Stromal cell of bone marrow (primary cell): ENCODE measurements at regions not wholly inside any gene's neighbourhood (a gene's known extent, or its start where the extent isn't known, plus 50 kb on each side); places are given as distances from the start of the nearest gene placed in this dataset.

Experiments
- DNase-seq: peaks from one replicate; pipeline ENCODE4 v3.0.0-alpha.2; 2012; ENCODE audit warnings: low read depth

DNA sequence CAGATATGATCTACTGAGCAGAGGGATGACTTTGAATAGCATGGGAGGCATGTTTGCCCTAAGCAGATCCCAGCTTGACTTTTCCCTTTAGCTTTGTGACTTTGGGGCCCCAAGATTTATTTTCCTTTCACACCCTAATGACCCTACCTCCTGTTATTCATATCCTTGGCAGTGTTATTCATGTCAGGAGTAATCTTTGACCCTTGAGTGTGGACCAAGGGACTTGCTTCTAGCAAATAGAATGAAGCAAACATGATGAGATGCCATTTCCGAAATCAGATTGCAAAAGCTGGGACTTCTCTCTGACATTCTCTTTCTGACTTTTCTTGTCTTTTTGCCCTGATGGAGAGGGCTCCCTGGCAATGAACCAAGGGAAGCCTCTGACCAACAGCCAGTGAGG, 415.4 kb upstream of the PROK2 start:
- DNase-seq, result no peak

DNA sequence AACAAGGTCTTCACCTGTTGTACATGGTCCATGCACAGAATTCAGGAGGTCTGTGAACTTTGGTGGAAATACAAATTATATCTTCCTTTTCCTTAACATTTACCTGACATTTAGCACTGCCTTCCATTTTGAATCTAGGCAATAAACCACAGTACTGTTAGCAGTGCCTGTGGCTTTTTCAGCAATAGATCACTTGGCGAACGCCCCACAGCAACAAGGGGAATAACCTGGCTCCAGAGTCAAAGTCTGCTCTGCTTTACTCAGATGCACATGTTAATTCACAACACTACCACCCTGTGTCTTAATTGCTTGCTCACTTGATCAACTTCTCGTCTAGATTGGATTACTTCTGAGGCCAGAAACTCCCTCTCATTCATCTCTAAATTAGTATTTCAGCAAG, 414.6 kb upstream of the PROK2 start:
- no peak for DNase-seq

DNA sequence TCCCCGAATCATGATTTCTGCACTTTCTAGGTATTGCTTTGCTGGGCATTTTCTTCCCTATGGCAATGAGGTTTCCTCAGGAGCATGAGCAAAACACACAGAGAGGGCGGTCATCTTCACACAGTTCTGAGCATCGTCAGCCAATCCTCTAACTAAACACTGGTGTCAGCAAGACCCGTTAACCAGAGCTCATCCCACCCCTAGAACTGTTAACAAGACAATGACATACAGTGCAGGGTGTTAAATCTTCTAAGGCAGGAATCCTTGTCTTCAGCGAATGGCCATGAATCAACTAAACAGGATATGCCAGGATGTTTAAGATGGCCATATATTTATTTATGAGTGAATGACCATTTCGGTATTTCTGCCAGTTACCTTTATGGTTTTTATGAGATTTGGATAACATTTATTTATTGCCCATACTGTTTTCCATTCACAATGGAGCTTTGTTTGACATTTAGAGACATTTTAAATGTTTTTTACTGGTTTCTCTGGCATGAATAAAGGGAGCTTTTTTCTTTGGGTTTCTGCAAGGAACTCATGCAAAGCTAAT, 411.5 kb upstream of the PROK2 start:
- no peak for DNase-seq

DNA sequence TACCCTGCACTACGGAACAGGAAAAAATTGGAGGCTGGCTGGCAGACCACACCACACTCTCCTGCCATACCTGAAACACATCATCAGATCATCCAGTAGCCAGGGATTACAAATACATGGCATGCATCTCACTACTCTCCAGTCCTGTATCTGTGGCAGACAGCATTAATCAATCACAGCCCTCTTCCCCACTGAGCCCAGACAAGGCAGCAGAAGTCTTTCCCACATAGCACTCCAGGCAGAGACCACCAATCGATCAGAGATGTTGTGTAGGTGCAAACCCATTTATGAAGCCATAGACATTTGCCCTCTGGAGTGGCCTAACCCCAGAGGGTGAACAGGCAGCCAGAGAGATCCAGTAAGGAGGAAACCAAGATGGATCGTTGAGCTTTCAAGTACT, 410.9 kb upstream of the PROK2 start:
- no peak for DNase-seq

DNA sequence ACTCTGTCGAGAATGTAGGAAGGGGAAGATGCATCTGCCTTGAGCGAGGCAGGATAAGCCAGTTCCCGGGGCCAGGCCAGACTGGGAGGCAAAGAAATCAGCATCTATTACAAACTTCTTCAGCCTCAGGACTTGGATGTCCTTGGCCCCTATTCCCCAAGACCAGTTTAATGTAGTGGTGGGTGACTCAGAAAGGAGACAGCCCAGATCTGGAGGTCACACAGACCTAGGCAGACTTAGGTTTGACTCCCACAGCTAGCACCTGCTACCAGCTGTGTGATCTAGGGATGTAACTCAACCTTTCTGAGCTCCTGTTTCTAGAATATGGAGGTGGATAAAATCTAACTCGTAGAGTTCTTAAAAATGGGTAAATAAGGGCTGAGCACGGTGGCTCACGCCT, 409.5 kb upstream of the PROK2 start:
- DNase-seq, result no peak

DNA sequence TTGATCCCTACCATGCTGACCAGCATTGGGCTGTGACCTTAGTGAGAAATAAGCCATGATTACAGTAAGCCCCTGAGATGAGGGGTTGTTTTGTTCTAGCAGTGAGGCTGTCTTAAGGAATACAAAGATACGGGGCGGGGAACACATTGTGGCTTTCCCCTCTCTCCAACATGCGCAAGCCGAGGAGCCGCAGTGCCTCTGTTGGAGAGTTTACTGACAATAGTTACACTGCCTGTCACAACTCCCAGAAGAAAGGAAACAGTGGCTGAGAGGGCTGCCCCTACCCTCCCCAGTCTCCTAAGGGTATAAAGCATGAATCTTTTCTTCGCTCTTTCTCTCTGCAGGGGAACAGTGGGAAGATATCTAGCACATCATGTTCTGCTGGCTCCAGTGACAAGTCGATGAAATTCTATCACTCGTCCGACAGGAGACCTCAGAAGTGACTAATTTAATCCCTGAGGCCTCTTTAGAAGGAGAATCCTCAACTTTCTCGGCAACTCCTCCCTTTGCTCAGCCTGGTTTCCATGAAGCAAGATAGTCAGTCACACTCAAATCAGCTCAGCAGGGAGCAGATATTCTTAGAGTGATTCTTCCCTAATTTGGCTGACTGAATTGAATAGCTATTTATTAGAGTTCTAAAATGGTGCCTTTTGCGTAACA, 409.0 kb upstream of the PROK2 start:
- peak; percentile 62 for DNase-seq

DNA sequence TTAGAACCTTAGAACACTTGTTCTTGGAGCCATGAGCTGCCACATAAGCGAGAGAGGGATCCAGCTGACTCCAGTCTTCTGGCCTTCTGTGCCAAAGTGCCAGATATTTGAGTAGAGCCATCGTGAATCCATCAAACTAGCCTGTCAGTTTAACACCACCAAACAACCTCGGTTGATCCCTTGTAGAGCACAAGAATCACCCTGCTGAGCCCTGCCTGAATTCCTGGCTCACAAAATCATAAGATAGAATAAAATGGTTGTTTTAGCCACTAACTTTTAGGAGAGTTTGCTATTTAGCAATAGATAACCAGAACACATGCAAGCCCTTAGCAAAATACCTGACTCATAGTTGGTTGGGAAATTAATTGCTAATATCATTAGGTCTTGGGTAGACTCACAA, 407.6 kb upstream of the PROK2 start:
- DNase-seq, result no peak

DNA sequence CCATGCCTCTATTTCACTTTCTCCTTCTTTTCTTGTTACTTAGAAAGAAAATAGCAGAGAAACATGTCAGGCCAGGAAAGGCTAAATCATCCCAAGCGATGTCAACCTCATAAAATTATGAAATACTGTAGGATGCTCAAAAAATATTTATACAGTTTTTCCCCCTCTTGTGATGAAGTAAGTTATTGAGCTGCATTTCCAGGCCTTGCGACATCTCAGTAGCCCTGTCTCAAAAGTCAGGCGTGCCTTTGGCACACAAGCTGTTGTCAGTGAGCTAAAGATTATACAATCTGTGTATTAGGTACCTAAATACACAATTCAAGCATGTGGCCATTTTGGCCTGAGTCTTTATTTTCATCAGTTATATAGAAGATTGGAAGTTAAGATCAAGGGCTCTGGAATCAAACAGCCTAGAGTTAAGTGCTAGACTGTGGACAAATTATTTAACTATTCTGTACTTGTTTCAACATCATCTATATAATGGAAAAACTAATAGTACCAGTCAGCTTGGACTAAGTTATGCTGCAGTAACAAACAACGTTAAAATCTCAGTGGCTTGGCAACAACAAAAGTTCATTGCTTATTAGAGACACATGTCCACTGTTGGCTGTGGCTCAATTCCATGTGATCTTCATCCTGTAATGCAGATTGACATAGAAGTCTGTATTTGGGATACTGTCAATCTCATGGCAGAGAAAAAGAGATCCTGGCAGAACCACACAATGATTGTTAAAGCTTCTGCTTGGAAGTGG, 406.4 kb upstream of the PROK2 start:
- DNase-seq, result peak; percentile 37

DNA sequence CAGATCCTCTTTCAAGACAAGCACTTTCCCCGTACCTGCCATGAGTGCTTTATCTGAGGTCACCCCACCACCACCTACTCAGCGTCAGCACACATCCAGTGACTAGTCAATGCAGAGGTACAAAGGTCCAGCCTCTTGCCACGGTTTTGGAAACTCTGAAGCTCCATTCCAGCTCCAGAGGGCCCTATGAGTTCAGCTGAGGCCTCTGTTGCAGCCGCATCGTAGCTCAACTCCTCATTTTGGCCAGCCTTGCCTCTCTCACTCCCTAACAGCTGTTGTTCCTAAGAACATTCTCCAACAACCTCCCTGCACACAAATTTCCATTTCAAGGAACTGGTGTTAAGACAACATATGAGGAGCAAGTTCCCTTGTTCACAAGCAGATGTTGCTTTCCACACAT, 405.1 kb upstream of the PROK2 start:
- no peak for DNase-seq

DNA sequence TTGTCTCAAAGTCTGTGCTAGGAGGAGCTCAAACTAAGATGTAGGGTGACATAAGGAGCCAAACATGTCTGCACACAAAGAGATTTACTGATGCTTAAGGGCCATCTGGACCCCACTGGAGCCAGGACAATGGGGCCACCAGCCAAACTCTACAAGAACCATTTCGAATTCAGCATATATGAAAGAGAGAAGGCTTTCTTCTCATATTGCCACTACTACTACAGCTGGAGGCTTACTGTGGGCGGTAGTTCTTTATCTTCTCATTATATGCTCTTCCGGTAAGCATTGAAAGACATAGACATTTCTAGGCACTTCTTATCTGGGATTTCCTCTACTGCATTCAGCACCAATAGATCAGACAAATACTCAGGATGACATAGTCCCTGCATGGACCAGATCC, 404.4 kb upstream of the PROK2 start:
- no peak for DNase-seq

DNA sequence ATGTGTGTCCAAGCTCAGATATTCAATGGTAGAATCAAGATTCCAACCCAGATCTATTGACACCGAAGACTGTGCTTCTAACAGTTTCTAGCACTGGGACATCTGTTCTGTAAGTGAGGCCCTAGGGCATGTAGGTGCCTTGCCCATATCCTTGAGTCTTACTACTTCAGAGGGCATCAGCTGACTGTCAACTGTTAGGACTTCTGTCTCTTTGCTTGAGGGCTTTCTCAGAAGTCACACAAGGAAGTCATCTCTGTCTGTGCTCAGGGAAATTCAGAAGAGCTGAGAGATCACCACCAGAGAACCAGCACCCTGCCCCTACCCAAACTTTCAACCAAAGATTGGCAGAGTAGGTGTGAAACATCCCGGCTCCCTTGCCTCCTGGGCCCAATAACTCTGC, 403.6 kb upstream of the PROK2 start:
- DNase-seq, result no peak

DNA sequence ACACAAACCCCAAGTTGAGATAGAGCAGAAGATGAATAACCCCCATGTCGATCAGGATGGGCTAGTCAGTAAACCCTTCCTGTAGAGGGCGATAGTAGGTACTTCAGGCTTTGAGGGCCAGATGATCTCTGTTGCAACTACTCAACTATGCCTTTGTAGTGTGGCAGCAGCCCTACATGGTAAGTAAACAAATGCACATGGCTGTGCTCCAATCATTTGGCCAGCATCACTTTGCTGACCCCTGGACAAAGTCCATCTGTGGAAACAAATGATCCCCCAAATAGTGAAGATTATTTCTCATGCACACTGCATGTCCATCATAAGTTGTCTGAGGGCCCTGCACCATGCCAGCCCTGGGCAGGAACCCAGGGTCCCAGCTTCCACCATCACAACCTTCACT, 402.2 kb upstream of the PROK2 start:
- DNase-seq, result no peak

DNA sequence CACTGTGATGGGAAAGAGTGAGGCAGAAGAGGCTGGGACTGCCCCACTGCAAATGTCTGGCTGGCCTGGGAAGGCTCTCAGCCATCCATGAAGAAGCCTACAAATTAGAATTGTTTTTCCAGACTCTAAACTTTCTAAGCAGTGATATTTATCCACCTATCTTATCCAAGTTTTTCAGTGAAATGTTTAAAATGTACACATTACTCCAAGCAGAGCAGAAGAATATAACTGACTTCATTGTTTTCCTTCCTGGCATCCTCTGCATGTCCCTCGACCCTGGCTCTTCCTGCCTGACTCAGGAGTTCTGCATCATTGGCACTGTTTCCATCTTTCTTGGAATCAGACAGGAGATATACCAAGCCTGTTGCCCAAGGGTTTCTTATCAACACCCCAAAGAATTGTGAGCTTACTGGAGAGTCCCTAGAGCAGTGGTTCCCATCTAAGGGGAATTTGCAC, 401.5 kb upstream of the PROK2 start:
- DNase-seq, result peak; percentile 57

DNA sequence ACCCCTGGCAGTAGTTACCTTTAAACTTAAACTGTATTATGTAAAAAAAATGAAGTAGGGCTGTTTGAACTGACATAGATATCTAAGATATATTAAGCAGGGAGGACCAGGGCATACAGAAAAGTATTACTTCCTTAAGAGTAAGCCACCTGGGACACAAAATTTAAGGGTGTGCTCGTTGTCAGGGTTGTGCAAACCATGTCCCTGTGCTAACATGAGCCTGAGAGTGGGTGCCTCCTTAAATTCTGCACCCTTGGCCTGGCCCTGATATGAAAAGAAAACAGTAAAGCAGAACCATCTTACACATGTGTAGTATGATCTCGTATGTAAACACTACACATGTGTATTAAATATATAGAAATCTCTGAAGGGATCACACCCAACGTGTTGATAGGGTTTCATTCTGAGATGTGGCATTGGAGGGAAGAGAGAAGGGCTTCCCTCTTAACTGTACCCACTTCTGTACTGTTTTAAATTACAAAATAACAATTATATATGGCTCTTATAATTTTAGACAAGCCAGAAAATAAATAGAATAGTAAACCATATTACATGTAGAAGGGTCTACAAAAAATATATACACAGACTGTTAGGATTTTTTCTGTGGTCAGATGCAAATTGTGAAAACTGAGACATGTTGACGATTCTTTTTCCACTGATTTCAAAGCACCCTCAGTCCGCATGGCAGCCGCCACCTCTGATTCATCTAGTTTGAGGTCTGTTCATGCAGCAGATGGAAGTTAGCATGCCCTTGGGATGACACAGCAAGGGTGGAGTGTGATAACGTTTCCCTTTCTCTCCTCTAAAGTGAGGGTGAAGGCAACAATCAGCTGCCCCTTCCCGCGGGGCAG, 400.8 kb upstream of the PROK2 start:
- peak; percentile 88 for DNase-seq

DNA sequence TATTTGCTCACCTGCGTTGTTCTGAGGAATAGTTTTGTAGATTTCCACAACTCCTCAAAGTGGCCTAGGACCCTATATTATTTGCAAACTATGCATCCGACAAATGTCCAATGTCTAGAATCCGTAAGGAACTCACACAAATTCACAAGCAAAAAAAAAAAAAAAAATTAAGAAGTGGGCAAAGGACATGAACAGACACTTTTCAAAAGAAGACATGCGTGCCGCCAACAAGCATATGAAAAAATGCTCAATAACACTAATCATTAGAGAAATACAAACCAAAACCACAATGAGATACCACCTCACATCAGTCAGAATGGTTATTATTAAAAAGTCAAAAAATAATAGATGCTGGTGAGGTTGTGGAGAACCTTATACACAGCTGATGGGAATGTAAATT, 398.5 kb upstream of the PROK2 start:
- no peak for DNase-seq

DNA sequence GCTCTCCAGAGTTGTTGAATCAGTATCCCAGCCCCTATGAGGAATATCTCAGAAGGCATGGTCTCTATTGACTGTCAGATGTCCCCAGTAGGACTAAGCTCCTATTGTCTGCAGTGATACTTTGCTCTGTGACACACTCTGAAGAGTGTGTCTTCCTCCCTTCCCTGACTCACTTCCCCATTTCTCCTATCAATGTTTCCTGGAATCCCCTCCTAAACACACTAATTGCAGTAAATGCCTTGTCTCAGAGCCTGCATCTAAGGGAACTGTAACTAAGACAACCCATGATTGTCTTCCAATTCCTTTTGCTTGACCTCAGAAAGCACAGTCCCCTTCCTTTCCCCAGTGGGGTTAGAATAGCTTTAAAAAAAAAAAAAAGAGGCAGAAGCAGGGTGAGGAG, 397.3 kb upstream of the PROK2 start:
- DNase-seq, result no peak

DNA sequence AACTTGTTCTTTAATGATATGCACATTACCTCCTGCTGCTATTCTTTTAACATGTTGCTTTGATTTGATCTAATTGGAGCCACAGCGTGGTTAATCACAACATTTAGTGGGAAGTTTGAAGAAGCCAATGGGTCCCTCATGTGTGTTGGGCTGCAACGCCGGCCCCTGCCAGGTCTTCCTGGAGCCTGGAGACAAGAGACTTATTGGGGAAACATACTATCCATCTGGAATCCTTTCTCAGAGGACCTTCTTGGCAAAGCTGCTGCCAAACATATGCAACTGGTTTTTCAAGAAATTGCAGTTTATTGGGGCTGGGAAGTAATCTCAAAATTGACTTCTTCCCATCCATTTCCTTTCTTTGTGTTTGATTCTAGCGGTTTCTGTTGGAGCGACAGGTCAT, 396.3 kb upstream of the PROK2 start:
- no peak for DNase-seq

DNA sequence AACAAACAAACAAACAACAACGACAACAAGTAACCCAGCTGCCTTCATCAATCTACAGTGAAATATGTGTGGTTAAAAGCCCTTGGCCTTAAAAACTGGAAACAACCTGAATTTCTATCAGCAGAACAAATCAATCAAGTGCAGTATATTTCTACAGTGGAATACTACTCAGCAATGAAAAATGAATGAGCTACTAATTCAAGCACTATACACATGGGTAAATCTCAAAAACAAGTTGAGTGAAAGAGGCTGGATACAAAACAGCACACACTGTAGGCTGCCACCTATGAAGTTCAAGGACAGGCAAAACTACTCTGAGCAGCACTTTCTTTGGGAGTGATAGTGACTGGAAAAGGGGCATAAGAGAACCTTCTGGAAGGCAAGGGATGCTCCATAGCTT, 395.5 kb upstream of the PROK2 start:
- DNase-seq, result no peak

DNA sequence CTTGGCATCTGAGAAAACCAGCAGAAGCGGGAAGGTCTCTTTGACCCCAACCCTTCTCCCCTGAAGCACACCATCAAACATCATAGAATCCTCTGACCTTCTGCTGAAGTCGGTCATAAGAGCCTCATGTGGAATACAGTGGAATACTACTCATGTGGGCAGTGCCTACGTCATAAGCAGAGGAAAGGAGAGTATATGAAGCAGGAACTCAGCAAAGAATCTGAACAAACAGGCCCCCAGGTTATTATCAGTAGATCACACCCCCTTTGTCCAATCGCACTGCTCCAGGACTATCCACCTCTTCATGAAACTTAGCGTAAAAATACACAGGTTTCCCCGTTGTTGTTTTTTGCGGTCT, 394.1 kb upstream of the PROK2 start:
- no peak for DNase-seq

DNA sequence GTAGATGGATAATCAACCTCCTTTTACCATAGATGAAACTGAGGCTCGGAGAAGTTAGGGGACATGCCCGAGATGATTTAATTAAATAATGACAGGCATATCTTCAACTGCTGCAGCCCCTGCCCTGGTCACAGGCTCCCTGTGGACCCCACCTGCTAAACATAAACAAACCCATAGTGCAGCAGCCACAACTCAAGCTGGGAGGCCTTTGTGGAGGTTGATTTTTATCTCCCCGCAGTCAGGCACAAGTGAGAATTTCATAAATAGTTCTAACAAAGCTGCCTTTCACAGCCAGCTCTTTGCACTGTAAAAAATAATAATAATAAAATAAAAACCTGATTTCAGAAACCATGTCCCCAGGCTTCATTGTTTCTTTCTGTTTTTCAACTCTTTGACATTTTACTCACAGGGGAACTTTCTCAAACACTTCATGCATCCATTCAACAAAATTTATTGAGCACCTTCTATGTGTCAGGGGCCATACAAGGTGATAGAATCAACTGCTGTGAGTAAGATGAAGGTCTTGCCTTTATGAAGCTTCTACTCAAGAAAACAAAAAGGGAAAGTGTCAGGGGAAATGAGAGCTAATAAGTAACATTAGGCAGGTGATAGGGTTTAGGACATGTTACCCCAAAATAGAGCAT, 393.6 kb upstream of the PROK2 start:
- no peak for DNase-seq

DNA sequence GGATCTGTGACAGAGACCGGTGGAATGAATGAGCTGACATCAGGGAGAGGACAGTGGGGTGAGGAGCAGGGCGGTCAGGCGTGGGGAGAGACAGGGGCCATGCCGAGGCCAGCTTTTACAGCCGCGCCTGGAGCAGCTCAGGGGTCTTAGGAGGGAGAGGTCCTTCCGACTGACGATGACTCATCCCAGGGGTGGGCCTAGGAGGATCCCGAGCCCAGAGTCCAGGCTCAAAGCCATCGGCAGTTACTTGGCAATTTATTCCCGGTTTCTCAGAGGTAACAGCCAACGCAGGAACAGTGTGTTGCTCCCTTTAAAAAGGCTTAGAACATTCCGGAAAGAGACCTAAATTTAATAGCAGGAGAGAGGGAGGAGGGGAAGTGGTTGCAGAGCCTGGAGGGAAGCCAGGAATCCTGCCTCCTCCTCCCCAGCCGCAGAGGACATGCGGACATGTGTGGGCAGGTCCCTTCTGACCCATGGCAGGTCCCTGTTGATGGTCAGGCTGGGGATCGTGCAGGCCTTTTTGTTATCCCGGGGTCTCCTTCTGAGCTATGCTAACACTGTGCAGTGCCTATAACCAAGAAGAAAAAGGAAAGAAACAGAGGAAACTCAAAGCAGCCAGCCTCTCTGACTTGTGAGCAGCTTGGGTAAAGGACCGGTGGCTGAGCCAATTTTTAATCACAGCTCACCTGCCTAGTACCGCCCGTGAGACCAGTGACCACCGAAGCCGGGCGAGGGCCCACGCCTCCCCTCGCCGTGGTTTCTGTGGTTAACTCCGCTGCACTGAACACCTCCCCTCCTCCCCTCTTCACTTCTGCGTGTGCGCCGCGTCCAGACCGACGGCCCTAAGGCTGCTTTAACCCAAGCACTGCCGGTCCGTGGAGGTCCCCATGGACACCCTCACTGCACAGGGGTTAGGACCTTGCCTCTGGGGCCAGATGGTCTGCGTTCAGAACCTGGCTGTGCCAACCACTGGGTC, 392.4 kb upstream of the PROK2 start:
- no peak for DNase-seq
